ENCODE measurements at regions not wholly inside any gene's neighbourhood (a gene's known extent, or its start where the extent isn't known, plus 50 kb on each side); places are given as distances from the start of the nearest gene placed in this dataset.

DNA sequence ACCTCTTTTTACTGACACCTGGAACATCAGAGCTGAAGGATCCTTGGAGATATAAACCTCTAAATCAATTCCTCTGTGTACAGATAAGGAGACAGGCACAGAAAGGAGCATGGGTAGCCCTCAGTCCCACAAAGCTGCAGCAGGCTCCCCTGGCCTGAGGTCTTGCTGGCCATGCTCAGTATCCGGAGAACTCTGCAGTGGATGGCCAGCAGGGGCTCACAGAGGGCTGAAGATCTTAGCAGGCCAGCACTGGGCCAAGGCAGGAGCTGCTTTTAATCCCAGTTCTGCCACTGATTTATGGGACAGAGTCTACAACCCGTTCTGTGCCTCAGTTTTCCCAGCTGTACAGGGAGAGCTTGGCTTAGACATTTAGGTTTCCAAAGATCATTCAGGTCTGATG is 52.6 kb upstream of the LRRC32 start:
- no peak for TF ChIP-seq POLR2A (IDR thresholded peaks at IDR 0.05; ENCODE audit: low read length)
- TF ChIP-seq GATA1 (IDR thresholded peaks at IDR 0.05; ENCODE audit: low read depth, low read length) = no peak

All from erythroblast (primary cell).